GM12878 (cell line): ENCODE measurements at regions not wholly inside any gene's neighbourhood (a gene's known extent, or its start where the extent isn't known, plus 50 kb on each side); places are given as distances from the start of the nearest gene placed in this dataset.

ENCODE experiments used
- ATAC-seq: fragments of 200-7000 bp; cut with Tn5 transposase; 3 replicates; pipeline ENCODE4 v1.9.1; 2020; ENCODE audit warnings: mild to moderate bottlenecking, moderate library complexity
- BruUV-seq: library from RNA; stranded (reverse); fragments of 400-500 nt; replicated peaks from 2 replicates; lab custom pipeline; 2021; lab: Mats Ljungman, UMichigan
- CTCF ChIA-PET: fragments of 300-600 bp; sonication (Branson Sonifier 250); formaldehyde crosslinking; extraction: SDS; loops from one replicate; lab custom pipeline; 2021; ENCODE audit warnings: inconsistent platforms; lab: Yijun Ruan, JAX
- POLR2A ChIA-PET: fragments of 350-600 bp; formaldehyde crosslinking; extraction: SDS; loops from one replicate; lab custom pipeline; 2021; ENCODE audit warnings: inconsistent platforms; lab: Charles Lee
- RAD21 ChIA-PET: fragments of 300-600 bp; sonication (Branson Sonifier 250); formaldehyde crosslinking; loops from one replicate; lab custom pipeline; 2023; ENCODE audit warnings: antibody characterized with exemption; ENCODE audit not compliant: unreplicated experiment; lab: Charles Lee
- SMC1A ChIA-PET: fragments of 300-600 bp; sonication (Branson Sonifier 250); formaldehyde crosslinking; loops from one replicate; lab custom pipeline; 2023; ENCODE audit not compliant: unreplicated experiment, uncharacterized antibody; lab: Charles Lee
- DNase-seq: peaks from one replicate; pipeline ENCODE4 v3.0.0-alpha.2; 2011; ENCODE audit warnings: low read depth, low spot score
- FAIRE-seq: peaks from 3 replicates; lab custom pipeline; 2011; peaks lifted over from hg19 to GRCh38; lab: Jason Lieb, UNC
- H2AFZ ChIP-seq: 2 replicates; pipeline ENCODE4 v1.6.0; 2011; ENCODE audit warnings: low read depth, low read length, control low read depth; ENCODE audit not compliant: control insufficient read depth
- H3K27ac ChIP-seq: 2 replicates; pipeline ENCODE4 v1.5.1; 2011; ENCODE audit warnings: control low read depth; ENCODE audit not compliant: control insufficient read depth, insufficient read depth
- H3K27me3 ChIP-seq, 2 experiments: replicated peaks in 1 of 2; 2 replicates each; pipeline versions ENCODE4 v1.6.0 to v1.6.1; 2011; ENCODE audit warnings: low read length in 1 of 2; ENCODE audit not compliant: control insufficient read depth in 2 of 2, insufficient read depth in 2 of 2
- H3K36me3 ChIP-seq, 2 experiments: 2 replicates each; pipeline ENCODE4 v1.5.1; 2011; ENCODE audit warnings: low read length in 1 of 2; ENCODE audit not compliant: control insufficient read depth in 2 of 2, insufficient read depth in 2 of 2
- H3K4me1 ChIP-seq: 2 replicates; pipeline ENCODE4 v1.6.1; 2011; ENCODE audit warnings: mild to moderate bottlenecking, low read length, moderate library complexity, mixed read lengths; ENCODE audit not compliant: control insufficient read depth, insufficient read depth
- H3K4me2 ChIP-seq: 2 replicates; pipeline ENCODE4 v1.6.0; 2011; ENCODE audit warnings: control low read depth; ENCODE audit not compliant: control insufficient read depth, insufficient read depth
- H3K4me3 ChIP-seq: fragments of 200-600 bp; sonication (generic); 2 replicates; pipeline ENCODE4 v1.5.1; 2016
- H3K79me2 ChIP-seq: 2 replicates; pipeline ENCODE4 v1.6.0; 2011; ENCODE audit warnings: low read length; ENCODE audit not compliant: control insufficient read depth, insufficient read depth
- H3K9ac ChIP-seq: 2 replicates; pipeline ENCODE4 v1.8.0; 2011; ENCODE audit warnings: low read length, control low read depth, mixed read lengths; ENCODE audit not compliant: control insufficient read depth, insufficient read depth
- H3K9me3 ChIP-seq: replicated peaks from 3 replicates; pipeline ENCODE4 v1.5.1; 2011; ENCODE audit warnings: mild to moderate bottlenecking, low read length; ENCODE audit not compliant: control insufficient read depth, insufficient read depth
- H4K20me1 ChIP-seq: 2 replicates; pipeline ENCODE4 v1.6.0; 2011; ENCODE audit not compliant: control insufficient read depth, insufficient read depth
- ETV6 ChIP-seq, 2 experiments: fragments of 450-650 bp in 1 of 2; IDR thresholded peaks in 1 of 2; conservative IDR thresholded peaks in 1 of 2; 2 replicates each; pipeline ENCODE4 v1.6.1; 2014; ENCODE audit warnings: antibody characterized with exemption in 1 of 2, borderline replicate concordance in 1 of 2, low read depth in 1 of 2, mild to moderate bottlenecking in 1 of 2, moderate library complexity in 1 of 2
- MEF2A ChIP-seq: IDR thresholded peaks from 2 replicates; pipeline ENCODE4 v1.6.1; 2011; ENCODE audit warnings: low read depth, mild to moderate bottlenecking, low read length, moderate library complexity; ENCODE audit not compliant: insufficient read depth
- NFIC ChIP-seq: IDR thresholded peaks from 2 replicates; pipeline ENCODE4 v1.6.1; 2012; ENCODE audit warnings: low read depth, mild to moderate bottlenecking, inconsistent platforms, low read length, moderate library complexity
- RELA ChIP-seq: fragments of 450-650 bp; IDR thresholded peaks from 2 replicates; pipeline ENCODE4 v1.8.0; 2014; ENCODE audit warnings: borderline replicate concordance; ENCODE audit not compliant: partially characterized antibody
- RFX5 ChIP-seq: IDR thresholded peaks from 2 replicates; pipeline ENCODE4 v1.6.1; 2011; ENCODE audit warnings: low read depth, low read length, improper control_type of control experiment
- SREBF1 ChIP-seq: IDR thresholded peaks from 2 replicates; pipeline ENCODE4 v1.6.1; 2012; ENCODE audit warnings: mild to moderate bottlenecking, low read length
- YBX1 ChIP-seq: fragments of 450-650 bp; IDR thresholded peaks from 2 replicates; pipeline ENCODE4 v1.6.1; 2016; ENCODE audit warnings: antibody characterized with exemption
- WGBS: methylation state at CpG from one replicate; pipeline ENCODE4 v1.1.6; 2016; ENCODE audit warnings: low lambda C conversion rate; ENCODE audit not compliant: insufficient replicate concordance, insufficient coverage; ENCODE audit errors: missing lambda C conversion rate; 5-methylcytosine and 5-hydroxymethylcytosine counted together
- in situ Hi-C: fragments of 300-500 bp; cut with MboI; formaldehyde crosslinking; loops from 9 replicates; pipeline ENCODE4 v1.14.3; 2018; ENCODE audit warnings: mixed read lengths
- intact Hi-C: fragments of 100-400 bp; cut with micrococcal nuclease; formaldehyde crosslinking; loops from one replicate; pipeline ENCODE4 v1.14.2; 2022; ENCODE audit not compliant: unreplicated experiment
- TF ChIP-seq, protein P1 (sequence below): fragments of 450-650 bp; IDR thresholded peaks from 2 replicates; pipeline ENCODE4 v1.6.1; 2016; ENCODE audit warnings: mild to moderate bottlenecking

DNA sequence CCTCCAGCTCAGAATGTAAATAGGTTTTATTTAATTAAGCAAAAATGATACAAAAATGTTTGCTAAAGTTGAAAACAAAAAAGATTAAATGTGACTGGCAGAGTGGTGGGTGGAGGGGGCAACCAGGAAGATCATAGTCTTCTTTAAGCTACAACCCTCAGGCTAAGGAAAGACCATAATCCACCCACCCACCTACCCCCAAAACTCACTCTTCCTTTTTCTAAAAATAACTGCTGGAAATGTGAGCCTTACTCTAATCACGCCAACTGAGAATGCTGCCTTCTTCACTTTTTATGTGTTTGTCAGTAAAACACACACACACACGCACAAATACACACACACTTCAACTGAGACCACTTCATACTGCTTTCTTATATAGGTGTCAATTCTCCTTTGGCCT lies 230.0 kb upstream of the EGLN3 start:
- Histone ChIP-seq H4K20me1 (no peaks in the 10 kb centered on the region), H2AFZ (no peak overlapping the region; the same call in 1 of the 2 replicates), H3K27ac (no peak overlapping the region), H3K4me3 (no peak overlapping the region), H3K9me3 (no peaks in the 10 kb centered on the region), H3K4me2 (no peak overlapping the region), H3K36me3 (no peaks in the 10 kb centered on the region), H3K27me3 (no peaks in the 10 kb centered on the region), H3K79me2 (no peaks in the 10 kb centered on the region), H3K9ac (no peak overlapping the region), H3K4me1 (peaks cover 7% of the 10 kb centered on the region)
- intact Hi-C loops (no loop called here), in situ Hi-C loops (no loop called here)
- FAIRE-seq, result no peak
- no peak for ATAC-seq
- WGBS, result 47% methylated on average over 2 of the region's 2 CpGs
- ChIA-PET RAD21 (interaction anchor here (0.7 to 3.2 kb wide), 18 partner anchors 9 to 341 kb away, joined by 3 to 30 read pairs (median 4); no protein-coding TSS in a partner anchor), SMC1A (interaction anchor here (0.6 to 3.6 kb wide), 26 partner anchors 10 to 388 kb away, joined by 3 to 44 read pairs (median 4); no protein-coding TSS in a partner anchor), POLR2A (interaction anchor here (0.5 to 3.4 kb wide), 7 partner anchors 12 to 310 kb away, joined by 3 to 14 read pairs (median 5); no protein-coding TSS in a partner anchor), CTCF (interaction anchor here (0.7 to 2.2 kb wide), 16 partner anchors 10 to 341 kb away, joined by 3 to 7 read pairs (median 3); no protein-coding TSS in a partner anchor)
- TF ChIP-seq NFIC (no peak), ETV6 (conservative IDR thresholded peaks at IDR 0.05 in 1 of 2, IDR thresholded peaks at IDR 0.05 in 1 of 2; ENCODE audit: borderline replicate concordance in 1 of 2, low read depth in 1 of 2) (no peak), MEF2A (no peak), RELA (no peak), SREBF1 (0 out of 2 replicates have a peak, but pooled peaks have one; percentile 26), RFX5 (no peak), YBX1 (no peak)
- TF ChIP-seq, protein P1, sequence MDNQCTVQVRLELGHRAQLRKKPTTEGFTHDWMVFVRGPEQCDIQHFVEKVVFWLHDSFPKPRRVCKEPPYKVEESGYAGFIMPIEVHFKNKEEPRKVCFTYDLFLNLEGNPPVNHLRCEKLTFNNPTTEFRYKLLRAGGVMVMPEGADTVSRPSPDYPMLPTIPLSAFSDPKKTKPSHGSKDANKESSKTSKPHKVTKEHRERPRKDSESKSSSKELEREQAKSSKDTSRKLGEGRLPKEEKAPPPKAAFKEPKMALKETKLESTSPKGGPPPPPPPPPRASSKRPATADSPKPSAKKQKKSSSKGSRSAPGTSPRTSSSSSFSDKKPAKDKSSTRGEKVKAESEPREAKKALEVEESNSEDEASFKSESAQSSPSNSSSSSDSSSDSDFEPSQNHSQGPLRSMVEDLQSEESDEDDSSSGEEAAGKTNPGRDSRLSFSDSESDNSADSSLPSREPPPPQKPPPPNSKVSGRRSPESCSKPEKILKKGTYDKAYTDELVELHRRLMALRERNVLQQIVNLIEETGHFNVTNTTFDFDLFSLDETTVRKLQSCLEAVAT, result no peak
- BruUV-seq, result no TSS peak
- no peak for DNase-seq
